ENCODE measurements at regions not wholly inside any gene's neighbourhood (a gene's known extent, or its start where the extent isn't known, plus 50 kb on each side); places are given as distances from the start of the nearest gene placed in this dataset.

GRCh38 chr11:33540946-33541915, 159.4 kb downstream of the C11orf91 start:
- H3K4me3 ChIP-seq (ENCODE audit: severe bottlenecking): no peak overlapping the region
- H3K27me3 ChIP-seq (ENCODE audit: insufficient read depth, poor library complexity, severe bottlenecking): no peaks in the 10 kb centered on the region
- DNase-seq (ENCODE audit: low spot score) (no peak), ATAC-seq (ENCODE audit: low read depth) (no peak)
- no peak overlapping the region for H3K27ac ChIP-seq (ENCODE audit: poor library complexity, severe bottlenecking)
- no peak for TF ChIP-seq CTCF (IDR thresholded peaks at IDR 0.05; ENCODE audit: poor library complexity, severe bottlenecking)
- H3K36me3 ChIP-seq (ENCODE audit: low read depth): no peaks in the 10 kb centered on the region
- H3K9me3 ChIP-seq (ENCODE audit: severe bottlenecking): no peaks in the 10 kb centered on the region
- peaks cover 7% of the 10 kb centered on the region for H3K4me1 ChIP-seq (ENCODE audit: insufficient read depth, poor library complexity, severe bottlenecking)

GRCh38 chr11:33540427-33540826, 160.2 kb downstream of the C11orf91 start:
- Histone ChIP-seq H3K4me1 (ENCODE audit: insufficient read depth, poor library complexity, severe bottlenecking) (peaks cover under 1% of the 10 kb centered on the region), H3K4me3 (ENCODE audit: severe bottlenecking) (no peak overlapping the region), H3K9me3 (ENCODE audit: severe bottlenecking) (no peaks in the 10 kb centered on the region), H3K27me3 (ENCODE audit: insufficient read depth, poor library complexity, severe bottlenecking) (no peaks in the 10 kb centered on the region), H3K27ac (ENCODE audit: poor library complexity, severe bottlenecking) (no peak overlapping the region), H3K36me3 (ENCODE audit: low read depth) (no peaks in the 10 kb centered on the region)
- ATAC-seq (ENCODE audit: low read depth) (no peak), DNase-seq (ENCODE audit: low spot score) (no peak)
- TF ChIP-seq CTCF (IDR thresholded peaks at IDR 0.05; ENCODE audit: poor library complexity, severe bottlenecking): no peak

GRCh38 chr11:33539751-33540150, 160.9 kb downstream of the C11orf91 start:
- Histone ChIP-seq H3K4me1 (ENCODE audit: insufficient read depth, poor library complexity, severe bottlenecking) (no peaks in the 10 kb centered on the region), H3K27me3 (ENCODE audit: insufficient read depth, poor library complexity, severe bottlenecking) (no peaks in the 10 kb centered on the region), H3K9me3 (ENCODE audit: severe bottlenecking) (no peaks in the 10 kb centered on the region), H3K36me3 (ENCODE audit: low read depth) (no peaks in the 10 kb centered on the region), H3K4me3 (ENCODE audit: severe bottlenecking) (no peak overlapping the region), H3K27ac (ENCODE audit: poor library complexity, severe bottlenecking) (no peak overlapping the region)
- no peak for TF ChIP-seq CTCF (IDR thresholded peaks at IDR 0.05; ENCODE audit: poor library complexity, severe bottlenecking)
- DNase-seq (ENCODE audit: low spot score): no peak
- ATAC-seq (ENCODE audit: low read depth): no peak

- Histone ChIP-seq H3K27ac (ENCODE audit: poor library complexity, severe bottlenecking) (no peak overlapping the region), H3K4me1 (ENCODE audit: insufficient read depth, poor library complexity, severe bottlenecking) (peaks cover 6% of the 10 kb centered on the region), H3K27me3 (ENCODE audit: insufficient read depth, poor library complexity, severe bottlenecking) (no peaks in the 10 kb centered on the region), H3K9me3 (ENCODE audit: severe bottlenecking) (no peaks in the 10 kb centered on the region), H3K36me3 (ENCODE audit: low read depth) (no peaks in the 10 kb centered on the region), H3K4me3 (ENCODE audit: severe bottlenecking) (no peak overlapping the region)
- no peak for TF ChIP-seq CTCF (IDR thresholded peaks at IDR 0.05; ENCODE audit: poor library complexity, severe bottlenecking)
- ATAC-seq (ENCODE audit: low read depth) (no peak), DNase-seq (ENCODE audit: low spot score) (no peak)
Observed at GRCh38 chr11:33538726-33539125, 161.9 kb downstream of the C11orf91 start.

GRCh38 chr11:33536178-33536577, 164.4 kb downstream of the C11orf91 start:
- Histone ChIP-seq H3K9me3 (ENCODE audit: severe bottlenecking) (no peaks in the 10 kb centered on the region), H3K4me3 (ENCODE audit: severe bottlenecking) (no peak overlapping the region), H3K4me1 (ENCODE audit: insufficient read depth, poor library complexity, severe bottlenecking) (peaks cover 7% of the 10 kb centered on the region), H3K36me3 (ENCODE audit: low read depth) (no peaks in the 10 kb centered on the region), H3K27me3 (ENCODE audit: insufficient read depth, poor library complexity, severe bottlenecking) (no peaks in the 10 kb centered on the region), H3K27ac (ENCODE audit: poor library complexity, severe bottlenecking) (no peak overlapping the region)
- no peak for TF ChIP-seq CTCF (IDR thresholded peaks at IDR 0.05; ENCODE audit: poor library complexity, severe bottlenecking)
- DNase-seq (ENCODE audit: low spot score) (no peak), ATAC-seq (ENCODE audit: low read depth) (no peak)

All from RWPE2 (cell line).